Ishikawa (cell line): ENCODE measurements at regions not wholly inside any gene's neighbourhood (a gene's known extent, or its start where the extent isn't known, plus 50 kb on each side); places are given as distances from the start of the nearest gene placed in this dataset.

Source experiments
- CEBPB ChIP-seq: IDR thresholded peaks from 2 replicates; pipeline ENCODE4 v1.6.1; 2012
- CREB1 ChIP-seq: IDR thresholded peaks from 2 replicates; pipeline ENCODE4 v1.6.1; 2012; ENCODE audit warnings: low read depth
- EGR1 ChIP-seq: IDR thresholded peaks from 2 replicates; pipeline ENCODE4 v1.6.1; 2012
- EP300 ChIP-seq: IDR thresholded peaks from 2 replicates; pipeline ENCODE4 v1.6.1; 2012; ENCODE audit warnings: borderline replicate concordance
- FOXM1 ChIP-seq: IDR thresholded peaks from 2 replicates; pipeline ENCODE4 v1.6.1; 2012; ENCODE audit warnings: low read depth, borderline replicate concordance
- MAX ChIP-seq: IDR thresholded peaks from 2 replicates; pipeline ENCODE4 v1.6.1; 2012
- NFIC ChIP-seq: IDR thresholded peaks from 2 replicates; pipeline ENCODE4 v1.6.1; 2012
- RAD21 ChIP-seq: IDR thresholded peaks from 2 replicates; pipeline ENCODE4 v1.6.1; 2012; ENCODE audit warnings: low read depth
- REST ChIP-seq: IDR thresholded peaks from 2 replicates; pipeline ENCODE4 v1.6.1; 2012; ENCODE audit warnings: low read depth, mild to moderate bottlenecking
- TAF1 ChIP-seq: IDR thresholded peaks from 2 replicates; pipeline ENCODE4 v1.6.1; 2012; ENCODE audit warnings: low read depth, mild to moderate bottlenecking
- TCF12 ChIP-seq: IDR thresholded peaks from 2 replicates; pipeline ENCODE4 v1.6.1; 2012; ENCODE audit warnings: low read depth
- TEAD4 ChIP-seq: IDR thresholded peaks from 2 replicates; pipeline ENCODE4 v1.6.1; 2012
- USF1 ChIP-seq: IDR thresholded peaks from 2 replicates; pipeline ENCODE4 v1.6.1; 2012
- YY1 ChIP-seq: IDR thresholded peaks from 2 replicates; pipeline ENCODE4 v1.6.1; 2012; ENCODE audit warnings: low read depth
- ZBTB7A ChIP-seq: IDR thresholded peaks from 2 replicates; pipeline ENCODE4 v1.6.1; 2012; ENCODE audit warnings: low read depth

- TF ChIP-seq CREB1 (no peak), USF1 (no peak), TEAD4 (no peak), RAD21 (no peak), FOXM1 (no peak), TAF1 (no peak), CEBPB (no peak), REST (no peak), EP300 (no peak), YY1 (no peak), EGR1 (no peak), TCF12 (no peak), MAX (no peak), ZBTB7A (no peak), NFIC (no peak)
Observed at GRCh38 chr7:66505531-66506451, 122.9 kb upstream of the KCTD7 start.

- TF ChIP-seq TEAD4 (no peak), USF1 (no peak), CREB1 (no peak), ZBTB7A (no peak), TAF1 (no peak), FOXM1 (no peak), TCF12 (no peak), MAX (no peak), REST (no peak), YY1 (no peak), EGR1 (no peak), EP300 (no peak), CEBPB (no peak), RAD21 (no peak), NFIC (no peak)
Observed at GRCh38 chr7:66507764-66508296, 120.9 kb upstream of the KCTD7 start.

- TF ChIP-seq YY1, result no peak
- TF ChIP-seq CEBPB, result no peak
- no peak for TF ChIP-seq EGR1
- TF ChIP-seq ZBTB7A, result no peak
- TF ChIP-seq TEAD4, result no peak
- TF ChIP-seq FOXM1, result no peak
- TF ChIP-seq RAD21, result no peak
- no peak for TF ChIP-seq MAX
- TF ChIP-seq REST, result no peak
- no peak for TF ChIP-seq CREB1
- TF ChIP-seq NFIC, result no peak
- no peak for TF ChIP-seq TAF1
- TF ChIP-seq TCF12, result no peak
- no peak for TF ChIP-seq USF1
Observed at GRCh38 chr7:66508431-66508830, 120.2 kb upstream of the KCTD7 start.
